SU-DHL-6 (cell line): ENCODE measurements at regions not wholly inside any gene's neighbourhood (a gene's known extent, or its start where the extent isn't known, plus 50 kb on each side); places are given as distances from the start of the nearest gene placed in this dataset.

Experiments
- EZH2phosphoT487 ChIP-seq: fragments of 200-600 bp; sonication (generic), shearing (Covaris generic); conservative IDR thresholded peaks from 2 replicates; pipeline ENCODE4 v1.6.1; 2018; ENCODE audit warnings: mild to moderate bottlenecking, antibody characterized with exemption, low read length, moderate library complexity, mixed read lengths
- TF ChIP-seq, protein P1 (sequence below): fragments of 200-600 bp; sonication (generic); IDR thresholded peaks from one replicate; pipeline ENCODE4 v1.5.1; 2017; ENCODE audit warnings: antibody characterized with exemption, mild to moderate bottlenecking, low read length, moderate library complexity; ENCODE audit not compliant: insufficient read depth, poor library complexity, severe bottlenecking

DNA sequence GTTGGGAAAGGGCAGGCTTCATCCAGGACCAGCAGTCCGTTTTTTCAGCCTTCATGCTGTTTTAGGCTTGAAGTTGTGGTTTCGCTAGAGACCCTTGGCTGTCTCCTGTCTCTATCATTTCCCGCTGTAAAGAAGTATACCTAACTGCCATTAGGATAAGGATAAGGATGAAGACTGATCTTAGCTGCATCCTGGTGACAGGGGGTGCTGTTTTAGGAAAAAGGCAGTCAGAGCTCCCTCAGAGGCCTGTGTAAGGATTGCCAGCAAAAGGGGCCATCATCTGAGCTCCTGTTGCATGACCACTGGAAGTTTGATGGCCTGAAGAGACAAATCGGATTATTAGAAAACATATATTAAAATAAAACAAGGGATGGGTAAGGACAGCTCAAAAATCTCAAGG lies 64.8 kb upstream of the FGF10 start:
- TF ChIP-seq, protein P1, sequence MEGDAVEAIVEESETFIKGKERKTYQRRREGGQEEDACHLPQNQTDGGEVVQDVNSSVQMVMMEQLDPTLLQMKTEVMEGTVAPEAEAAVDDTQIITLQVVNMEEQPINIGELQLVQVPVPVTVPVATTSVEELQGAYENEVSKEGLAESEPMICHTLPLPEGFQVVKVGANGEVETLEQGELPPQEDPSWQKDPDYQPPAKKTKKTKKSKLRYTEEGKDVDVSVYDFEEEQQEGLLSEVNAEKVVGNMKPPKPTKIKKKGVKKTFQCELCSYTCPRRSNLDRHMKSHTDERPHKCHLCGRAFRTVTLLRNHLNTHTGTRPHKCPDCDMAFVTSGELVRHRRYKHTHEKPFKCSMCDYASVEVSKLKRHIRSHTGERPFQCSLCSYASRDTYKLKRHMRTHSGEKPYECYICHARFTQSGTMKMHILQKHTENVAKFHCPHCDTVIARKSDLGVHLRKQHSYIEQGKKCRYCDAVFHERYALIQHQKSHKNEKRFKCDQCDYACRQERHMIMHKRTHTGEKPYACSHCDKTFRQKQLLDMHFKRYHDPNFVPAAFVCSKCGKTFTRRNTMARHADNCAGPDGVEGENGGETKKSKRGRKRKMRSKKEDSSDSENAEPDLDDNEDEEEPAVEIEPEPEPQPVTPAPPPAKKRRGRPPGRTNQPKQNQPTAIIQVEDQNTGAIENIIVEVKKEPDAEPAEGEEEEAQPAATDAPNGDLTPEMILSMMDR, result no peak
- no peak for TF ChIP-seq EZH2phosphoT487
